ENCODE measurements at regions not wholly inside any gene's neighbourhood (a gene's known extent, or its start where the extent isn't known, plus 50 kb on each side); places are given as distances from the start of the nearest gene placed in this dataset.

GRCh38 chrX:131845771-131846170 is 177.3 kb upstream of the STK26 start:
- TF ChIP-seq CTCF (conservative IDR thresholded peaks at IDR 0.05; ENCODE audit: low read depth, low read length) (no peak), EZH2 (IDR thresholded peaks at IDR 0.05; ENCODE audit: borderline replicate concordance, low read depth, low read length, poor library complexity, severe bottlenecking) (no peak)
